K562 (cell line): ENCODE measurements at regions not wholly inside any gene's neighbourhood (a gene's known extent, or its start where the extent isn't known, plus 50 kb on each side); places are given as distances from the start of the nearest gene placed in this dataset.

Experiments used
- ATAC-seq: fragments of 200-7000 bp; cut with Tn5 transposase; 3 replicates; pipeline ENCODE4 v1.9.1; 2020; ENCODE audit warnings: moderate library complexity
- BruUV-seq: library from RNA; stranded (reverse); fragments of 400-500 nt; replicated peaks from 2 replicates; lab custom pipeline; 2021; lab: Mats Ljungman, UMichigan
- CTCF ChIA-PET: fragments of 300-600 bp; formaldehyde crosslinking; extraction: SDS; loops from one replicate; lab custom pipeline; 2021; ENCODE audit warnings: low intra/inter-chr PET ratio; lab: Yijun Ruan, JAX
- POLR2A ChIA-PET: fragments of 300-600, 350-650 bp; sonication (Branson Sonifier 250); formaldehyde crosslinking; extraction: SDS; loops from one replicate; lab custom pipeline; 2021; ENCODE audit warnings: antibody characterized with exemption, inconsistent platforms; lab: Yijun Ruan, JAX
- DNase-seq, 4 experiments: peaks; one replicate each; pipeline versions ENCODE4 v3.0.0 to v3.0.0-alpha.2; 2011 to 2018; ENCODE audit warnings: low spot score in 3 of 4, mixed read lengths in 3 of 4; ENCODE audit errors: extremely low read depth in 1 of 4
- FAIRE-seq: peaks from 2 replicates; lab custom pipeline; 2011; peaks lifted over from hg19 to GRCh38; lab: Jason Lieb, UNC
- H2AFZ ChIP-seq: 2 replicates; pipeline ENCODE4 v1.6.0; 2011; ENCODE audit warnings: low read depth, low read length, control low read depth, inconsistent platforms
- H3K27ac ChIP-seq: fragments of 200-600 bp; 3 replicates; pipeline ENCODE4 v1.8.0; 2011; ENCODE audit warnings: low read depth, mild to moderate bottlenecking, control low read depth, inconsistent platforms, low read length, moderate library complexity, mixed read lengths; ENCODE audit errors: extremely low read depth
- H3K27me3 ChIP-seq, 2 experiments: fragments of 300-600 bp in 1 of 2; 2 replicates in 1 of 2; 3 replicates in 1 of 2; pipeline versions ENCODE4 v1.6.0 to v1.8.0; 2011; ENCODE audit warnings: inconsistent platforms in 2 of 2, low read length in 2 of 2, mild to moderate bottlenecking in 1 of 2, mixed read lengths in 1 of 2, moderate library complexity in 1 of 2; ENCODE audit not compliant: control insufficient read depth in 2 of 2, insufficient read depth in 2 of 2
- H3K36me3 ChIP-seq: fragments of 300-600 bp; 3 replicates; pipeline ENCODE4 v1.8.0; 2011; ENCODE audit warnings: mild to moderate bottlenecking, low read length, inconsistent platforms; ENCODE audit not compliant: control insufficient read depth, insufficient read depth
- H3K4me1 ChIP-seq, 2 experiments: fragments of 200-600 bp in 1 of 2; replicated peaks in 1 of 2; 2 replicates in 1 of 2; 3 replicates in 1 of 2; pipeline versions ENCODE4 v1.5.1 to v1.8.0; 2011; ENCODE audit warnings: inconsistent platforms in 2 of 2, low read length in 2 of 2, mild to moderate bottlenecking in 1 of 2, mixed read lengths in 1 of 2, moderate library complexity in 1 of 2; ENCODE audit not compliant: control insufficient read depth in 2 of 2, insufficient read depth in 2 of 2
- H3K4me2 ChIP-seq: 2 replicates; pipeline ENCODE4 v1.6.1; 2011; ENCODE audit warnings: low read length, control low read depth, inconsistent platforms, mixed read lengths; ENCODE audit not compliant: insufficient read depth
- H3K4me3 ChIP-seq: fragments of 200-600 bp; sonication (generic), shearing (Covaris generic); 2 replicates; pipeline ENCODE4 v1.5.1; 2016; ENCODE audit warnings: control low read depth, inconsistent platforms
- H3K79me2 ChIP-seq: fragments of 200-600 bp; 3 replicates; pipeline ENCODE4 v1.8.0; 2011; ENCODE audit warnings: low read length, inconsistent platforms; ENCODE audit not compliant: control insufficient read depth, insufficient read depth
- H3K9ac ChIP-seq, 2 experiments: 2 replicates each; pipeline versions ENCODE4 v1.6.0 to v1.6.1; 2011; ENCODE audit warnings: low read depth in 2 of 2, low read length in 2 of 2, control low read depth in 1 of 2, inconsistent platforms in 1 of 2, mild to moderate bottlenecking in 1 of 2, mixed read lengths in 1 of 2; ENCODE audit not compliant: insufficient read depth in 1 of 2
- H3K9me1 ChIP-seq: one replicate; pipeline ENCODE4 v1.6.0; 2011; ENCODE audit warnings: inconsistent platforms, mild to moderate bottlenecking, low read length, moderate library complexity; ENCODE audit not compliant: control insufficient read depth, insufficient read depth
- H3K9me3 ChIP-seq: replicated peaks from 2 replicates; pipeline ENCODE4 v1.5.1; 2011; ENCODE audit warnings: low read depth, low read length, inconsistent platforms; ENCODE audit not compliant: control insufficient read depth, insufficient read depth
- H4K20me1 ChIP-seq: replicated peaks from 2 replicates; pipeline ENCODE4 v1.6.1; 2011; ENCODE audit warnings: low read length, inconsistent platforms, mixed read lengths; ENCODE audit not compliant: control insufficient read depth, insufficient read depth
- CHD7 ChIP-seq: fragments of 200-600 bp; sonication (generic); IDR thresholded peaks from one replicate; pipeline ENCODE4 v1.6.1; 2012; ENCODE audit warnings: mild to moderate bottlenecking, low read depth, low read length, inconsistent platforms
- CREB3L1 ChIP-seq: fragments of 450-650 bp; IDR thresholded peaks from 2 replicates; pipeline ENCODE4 v1.6.1; 2014; ENCODE audit warnings: low read depth, mild to moderate bottlenecking, moderate library complexity, borderline replicate concordance
- FUS ChIP-seq: fragments of 200-400 bp; formaldehyde crosslinking; optimal IDR thresholded peaks from 2 replicates; pipeline ENCODE3; 2017; ENCODE audit warnings: low read depth, low read length
- MECOM ChIP-seq: fragments of 250-450 bp; sonication (Bioruptor Pico); IDR thresholded peaks from 2 replicates; pipeline ENCODE4 v1.8.0; 2022; ENCODE audit warnings: inconsistent platforms
- NCOA4 ChIP-seq: fragments of 450-650 bp; IDR thresholded peaks from 2 replicates; pipeline ENCODE4 v1.6.1; 2018; ENCODE audit warnings: mild to moderate bottlenecking; ENCODE audit not compliant: partially characterized antibody
- U2AF1 ChIP-seq: fragments of 200-400 bp; formaldehyde crosslinking; optimal IDR thresholded peaks from 2 replicates; pipeline ENCODE3; 2017; ENCODE audit warnings: mild to moderate bottlenecking, low read depth, low read length, moderate library complexity
- ZNF77 ChIP-seq: fragments of 250-450 bp; sonication (Bioruptor Pico); IDR thresholded peaks from 2 replicates; pipeline ENCODE4 v1.5.0; 2020
- WGBS: fragments of 100-300 bp; shearing (Covaris generic); methylation state at CpG from one replicate; pipeline ENCODE4 v1.1.6; 2016; ENCODE audit warnings: low coverage, mixed read lengths; ENCODE audit not compliant: insufficient coverage; ENCODE audit errors: missing lambda C conversion rate; 5-methylcytosine and 5-hydroxymethylcytosine counted together
- in situ Hi-C: fragments of 300-500 bp; cut with MboI; formaldehyde crosslinking; loops from 4 replicates; pipeline ENCODE4 v1.15.0; 2018; ENCODE audit warnings: inconsistent platforms, mixed read lengths
- intact Hi-C: fragments of 100-400 bp; cut with micrococcal nuclease; formaldehyde crosslinking; loops from 2 replicates; pipeline ENCODE4 v1.14.2; 2022

GRCh38 chr9:710951-711745, 130.3 kb upstream of the DMRT1 start:
- no peak for FAIRE-seq
- H3K9ac ChIP-seq, result no peak overlapping the region
- no peaks in the 10 kb centered on the region for H3K9me3 ChIP-seq
- intact Hi-C loops, result no loop called here
- ChIA-PET CTCF (interaction anchor here (0.8 kb wide), 1 partner anchor 228 kb away, joined by 4 read pairs; no protein-coding TSS in a partner anchor), POLR2A (interaction anchor here (0.8 kb wide), 1 partner anchor 17 kb away, joined by 3 read pairs; no protein-coding TSS in a partner anchor)
- H3K4me3 ChIP-seq, result no peak overlapping the region
- no peak overlapping the region for H3K27ac ChIP-seq
- H3K4me1 ChIP-seq, result peaks cover 0 to 5% of the 10 kb centered on the region in 2 experiments; a peak in 1 of 5 replicates
- no peak overlapping the region for H3K4me2 ChIP-seq
- in situ Hi-C loops, result no loop called here
- DNase-seq, result no peak
- no peaks in the 10 kb centered on the region for H3K79me2 ChIP-seq
- ATAC-seq, result no peak
- no peaks in the 10 kb centered on the region for H4K20me1 ChIP-seq
- H2AFZ ChIP-seq, result no peak overlapping the region
- H3K27me3 ChIP-seq, result peaks cover 12 to 42% of the 10 kb centered on the region in 2 experiments
- no TSS peak for BruUV-seq
- H3K36me3 ChIP-seq, result no peaks in the 10 kb centered on the region
- no peaks in the 10 kb centered on the region for H3K9me1 ChIP-seq
- 0% methylated on average over 8 of the region's 14 CpGs for WGBS
- TF ChIP-seq ZNF77 (no peak), MECOM (CRISPR knock-in tag) (no peak), U2AF1 (no peak), CHD7 (no peak), CREB3L1 (no peak), FUS (no peak), NCOA4 (no peak)
